ENCODE measurements at regions not wholly inside any gene's neighbourhood (a gene's known extent, or its start where the extent isn't known, plus 50 kb on each side); places are given as distances from the start of the nearest gene placed in this dataset.

- TF ChIP-seq POLR2A (IDR thresholded peaks at IDR 0.05; ENCODE audit: borderline replicate concordance, extremely low read depth, insufficient read depth, insufficient read length) (no peak), POLR2AphosphoS5 (IDR thresholded peaks at IDR 0.05; ENCODE audit: low read depth, low read length) (no peak), SP1 (IDR thresholded peaks at IDR 0.05; ENCODE audit: low read depth) (no peak), EGR1 (IDR thresholded peaks at IDR 0.05; ENCODE audit: low read depth) (no peak), TCF7L2 (IDR thresholded peaks at IDR 0.05; ENCODE audit: borderline replicate concordance, extremely low read depth, insufficient read depth, insufficient read length) (no peak), RAD21 (IDR thresholded peaks at IDR 0.05; ENCODE audit: low read depth) (no peak), JUND (IDR thresholded peaks at IDR 0.05) (no peak), ELF1 (IDR thresholded peaks at IDR 0.05; ENCODE audit: borderline replicate concordance, low read depth) (no peak), MAX (IDR thresholded peaks at IDR 0.05) (no peak), EZH2 (IDR thresholded peaks at IDR 0.05) (no peak), SRF (IDR thresholded peaks at IDR 0.05; ENCODE audit: low read depth) (no peak)
- TF ChIP-seq, protein P1, sequence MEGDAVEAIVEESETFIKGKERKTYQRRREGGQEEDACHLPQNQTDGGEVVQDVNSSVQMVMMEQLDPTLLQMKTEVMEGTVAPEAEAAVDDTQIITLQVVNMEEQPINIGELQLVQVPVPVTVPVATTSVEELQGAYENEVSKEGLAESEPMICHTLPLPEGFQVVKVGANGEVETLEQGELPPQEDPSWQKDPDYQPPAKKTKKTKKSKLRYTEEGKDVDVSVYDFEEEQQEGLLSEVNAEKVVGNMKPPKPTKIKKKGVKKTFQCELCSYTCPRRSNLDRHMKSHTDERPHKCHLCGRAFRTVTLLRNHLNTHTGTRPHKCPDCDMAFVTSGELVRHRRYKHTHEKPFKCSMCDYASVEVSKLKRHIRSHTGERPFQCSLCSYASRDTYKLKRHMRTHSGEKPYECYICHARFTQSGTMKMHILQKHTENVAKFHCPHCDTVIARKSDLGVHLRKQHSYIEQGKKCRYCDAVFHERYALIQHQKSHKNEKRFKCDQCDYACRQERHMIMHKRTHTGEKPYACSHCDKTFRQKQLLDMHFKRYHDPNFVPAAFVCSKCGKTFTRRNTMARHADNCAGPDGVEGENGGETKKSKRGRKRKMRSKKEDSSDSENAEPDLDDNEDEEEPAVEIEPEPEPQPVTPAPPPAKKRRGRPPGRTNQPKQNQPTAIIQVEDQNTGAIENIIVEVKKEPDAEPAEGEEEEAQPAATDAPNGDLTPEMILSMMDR (IDR thresholded peaks at IDR 0.05 in 2 of 3, conservative IDR thresholded peaks at IDR 0.05 in 1 of 3; ENCODE audit: borderline replicate concordance in 1 of 3, insufficient read depth in 1 of 3, low read depth in 2 of 3, low read length in 2 of 3): no peak
These were observed 50.6 kb upstream of the FSIP2 start for GRCh38 chr2:185687967-185688366.

Measured in HCT116 (cell line).